AG04449 (cell line): ENCODE measurements at regions not wholly inside any gene's neighbourhood (a gene's known extent, or its start where the extent isn't known, plus 50 kb on each side); places are given as distances from the start of the nearest gene placed in this dataset.
A peak's percentile ranks its signal among the peaks of the same experiment; 100 is the strongest.

Experiments used
- CTCF ChIA-PET: fragments of 350-600 bp; formaldehyde crosslinking; extraction: SDS; loops from one replicate; lab custom pipeline; 2021; ENCODE audit warnings: antibody characterized with exemption; lab: Yijun Ruan, JAX
- POLR2A ChIA-PET: fragments of 400-600, 350-600 bp; formaldehyde crosslinking; extraction: SDS; loops from one replicate; lab custom pipeline; 2020; ENCODE audit warnings: antibody characterized with exemption, inconsistent platforms; lab: Yijun Ruan, JAX
- DNase-seq: peaks from one replicate; pipeline ENCODE4 v3.0.0-alpha.2; 2010; ENCODE audit warnings: low read depth, low spot score
- H3K4me3 ChIP-seq: 2 replicates; pipeline ENCODE4 v1.5.1; 2011; ENCODE audit warnings: low read depth, mild to moderate bottlenecking, control low read depth, low read length
- CTCF ChIP-seq: IDR thresholded peaks from one replicate; pipeline ENCODE4 v1.5.1; 2011; ENCODE audit warnings: mild to moderate bottlenecking, moderate library complexity, low read length, control low read depth, inconsistent platforms; ENCODE audit not compliant: insufficient read depth; ENCODE audit errors: missing control alignments

GRCh38 chr16:66275775-66276428, 90.6 kb upstream of the CDH5 start:
- H3K4me3 ChIP-seq = no peak overlapping the region
- CTCF ChIA-PET = interaction anchor here (0.7 to 5.9 kb wide), 20 partner anchors 11 to 1144 kb away, joined by 3 to 90 read pairs (median 3); no protein-coding TSS in a partner anchor
- DNase-seq = no peak
- POLR2A ChIA-PET = no interaction called here
- TF ChIP-seq CTCF = peak; percentile 66

- POLR2A ChIA-PET = no interaction called here
- DNase-seq = no peak
- TF ChIP-seq CTCF = no peak
- CTCF ChIA-PET = interaction anchor here (0.7 to 5.9 kb wide), 13 partner anchors 9 to 94 kb away, joined by 3 to 90 read pairs (median 4); no protein-coding TSS in a partner anchor
- H3K4me3 ChIP-seq = no peak overlapping the region
Observed at GRCh38 chr16:66274335-66275110, 92.0 kb upstream of the CDH5 start.

- ChIA-PET POLR2A (no interaction called here), CTCF (interaction anchor here (0.7 to 2.2 kb wide), 6 partner anchors 8 to 71 kb away, joined by 3 to 14 read pairs (median 4); no protein-coding TSS in a partner anchor)
- H3K4me3 ChIP-seq = no peak overlapping the region
- TF ChIP-seq CTCF = peak; percentile 30
- no peak for DNase-seq
Observed at GRCh38 chr16:66273644-66274334, 92.7 kb upstream of the CDH5 start.

- POLR2A ChIA-PET = no interaction called here
- no peak for DNase-seq
- H3K4me3 ChIP-seq = no peak overlapping the region
- no peak for TF ChIP-seq CTCF
- CTCF ChIA-PET = interaction anchor here (0.7 to 2.7 kb wide), 8 partner anchors 8 to 1152 kb away, joined by 3 to 14 read pairs (median 4); partner anchors contain the start of gene CDH11
Observed at GRCh38 chr16:66273053-66273452, 93.4 kb upstream of the CDH5 start.

GRCh38 chr16:66272461-66272860, 94.0 kb upstream of the CDH5 start:
- no peak overlapping the region for H3K4me3 ChIP-seq
- ChIA-PET POLR2A (no interaction called here), CTCF (interaction anchor here (0.7 to 2.7 kb wide), 8 partner anchors 44 to 1151 kb away, joined by 3 to 14 read pairs (median 4); partner anchors contain the start of gene CDH11)
- DNase-seq = no peak
- TF ChIP-seq CTCF = no peak
